PFSK-1 (cell line): ENCODE measurements at regions not wholly inside any gene's neighbourhood (a gene's known extent, or its start where the extent isn't known, plus 50 kb on each side); places are given as distances from the start of the nearest gene placed in this dataset.

Experiments
- FOXP2 ChIP-seq: optimal IDR thresholded peaks from 2 replicates; pipeline ENCODE3; 2011; ENCODE audit warnings: borderline replicate concordance, control low read depth, inconsistent platforms; ENCODE audit not compliant: insufficient read depth; ENCODE audit errors: extremely low read length, extremely low read depth
- POLR2AphosphoS5 ChIP-seq: IDR thresholded peaks from 2 replicates; pipeline ENCODE4 v1.6.1; 2012; ENCODE audit warnings: low read depth, mild to moderate bottlenecking, control low read depth, low read length, moderate library complexity
- REST ChIP-seq, 2 experiments: IDR thresholded peaks; 2 replicates each; pipeline versions ENCODE4 v1.6.1 to v1.8.0; 2011 to 2012; ENCODE audit warnings: low read depth in 2 of 2, low read length in 2 of 2, control low read depth in 1 of 2, inconsistent platforms in 1 of 2, mild to moderate bottlenecking in 1 of 2, moderate library complexity in 1 of 2; ENCODE audit not compliant: insufficient read depth in 1 of 2
- TAF1 ChIP-seq: IDR thresholded peaks from 2 replicates; pipeline ENCODE4 v1.6.1; 2012; ENCODE audit warnings: low read length, control low read depth, borderline replicate concordance; ENCODE audit not compliant: insufficient read depth

- TF ChIP-seq TAF1 (no peak), FOXP2 (no peak), REST (IDR thresholded peaks at IDR 0.05; ENCODE audit: insufficient read depth in 1 of 2, low read depth in 2 of 2, low read length in 2 of 2) (no peak), POLR2AphosphoS5 (no peak)
Observed at GRCh38 chr16:25403852-25404251, 146.2 kb upstream of the ZKSCAN2 start.
